CD14-positive monocyte (primary cell): ENCODE measurements at regions not wholly inside any gene's neighbourhood (a gene's known extent, or its start where the extent isn't known, plus 50 kb on each side); places are given as distances from the start of the nearest gene placed in this dataset.

Source experiments
- DNase-seq, 3 donors: peaks; one replicate each; pipeline ENCODE4 v3.0.0-alpha.2; 2011 to 2022
- H2AFZ ChIP-seq: 2 replicates; pipeline ENCODE4 v1.6.0; 2012; ENCODE audit warnings: mild to moderate bottlenecking, low read depth, low read length, inconsistent platforms; ENCODE audit not compliant: insufficient read depth, poor library complexity, severe bottlenecking
- H3K27ac ChIP-seq, 2 donors: 1 replicate in 1 of 2; 2 replicates in 1 of 2; pipeline ENCODE4 v1.5.1; 2012 to 2013; ENCODE audit warnings: low read length in 2 of 2, control low read depth in 1 of 2, inconsistent platforms in 1 of 2, low read depth in 1 of 2, mild to moderate bottlenecking in 1 of 2
- H3K27me3 ChIP-seq, 2 donors: one replicate each; pipeline versions ENCODE4 v1.6.0 to v1.6.1; 2011 to 2013; ENCODE audit warnings: low read length in 2 of 2; ENCODE audit not compliant: control insufficient read depth in 2 of 2, insufficient read depth in 2 of 2
- H3K36me3 ChIP-seq, 2 donors: replicated peaks in 1 of 2; 1 replicate in 1 of 2; 2 replicates in 1 of 2; pipeline versions ENCODE4 v1.5.1 to v1.6.1; 2012 to 2013; ENCODE audit warnings: low read length in 2 of 2, control low read depth in 1 of 2, inconsistent platforms in 1 of 2, mild to moderate bottlenecking in 1 of 2; ENCODE audit not compliant: insufficient read depth in 2 of 2, control insufficient read depth in 1 of 2
- H3K4me1 ChIP-seq, 2 donors: 1 replicate in 1 of 2; 2 replicates in 1 of 2; pipeline versions ENCODE4 v1.5.1 to v1.6.1; 2012 to 2013; ENCODE audit warnings: low read length in 2 of 2, control low read depth in 1 of 2, inconsistent platforms in 1 of 2, mild to moderate bottlenecking in 1 of 2, moderate library complexity in 1 of 2; ENCODE audit not compliant: insufficient read depth in 2 of 2, control insufficient read depth in 1 of 2
- H3K4me2 ChIP-seq: replicated peaks from 2 replicates; pipeline ENCODE3; 2012; ENCODE audit warnings: low read length, moderate library complexity, mild to moderate bottlenecking; ENCODE audit not compliant: poor library complexity, severe bottlenecking; ENCODE audit errors: extremely low read depth
- H3K4me3 ChIP-seq, 3 experiments: fragments of 200-600 bp in 1 of 3; sonication (generic) in 1 of 3; replicated peaks in 1 of 3; 1 replicate in 2 of 3; 2 replicates in 1 of 3; pipeline ENCODE4 v1.5.1; 2011 to 2013; ENCODE audit warnings: low read length in 3 of 3, mild to moderate bottlenecking in 3 of 3, control low read depth in 2 of 3, low read depth in 2 of 3, inconsistent platforms in 1 of 3, moderate library complexity in 1 of 3
- H3K79me2 ChIP-seq: 2 replicates; pipeline ENCODE4 v1.6.0; 2012; ENCODE audit warnings: mild to moderate bottlenecking, control low read depth, inconsistent platforms, low read length, moderate library complexity; ENCODE audit not compliant: insufficient read depth
- H3K9ac ChIP-seq: 2 replicates; pipeline ENCODE4 v1.6.0; 2017; ENCODE audit warnings: low read length, mild to moderate bottlenecking; ENCODE audit not compliant: insufficient read depth, poor library complexity, severe bottlenecking
- H3K9me3 ChIP-seq, 2 donors: replicated peaks in 1 of 2; 1 replicate in 1 of 2; 2 replicates in 1 of 2; pipeline versions ENCODE4 v1.5.1 to v1.6.1; 2012 to 2013; ENCODE audit warnings: low read length in 2 of 2, control low read depth in 1 of 2; ENCODE audit not compliant: control insufficient read depth in 1 of 2, insufficient read depth in 1 of 2
- H4K20me1 ChIP-seq: 2 replicates; pipeline ENCODE4 v1.6.0; 2012; ENCODE audit warnings: mild to moderate bottlenecking, low read length, control low read depth, moderate library complexity; ENCODE audit not compliant: insufficient read depth
- H3K27ac Mint-ChIP-seq, 7 donors: one replicate each; pipeline ENCODE4 v1.8.0; 2020; ENCODE audit warnings: mild to moderate bottlenecking in 7 of 7, mixed read lengths in 7 of 7, moderate library complexity in 6 of 7, inconsistent platforms in 2 of 7
- H3K27me3 Mint-ChIP-seq, 3 donors: one replicate each; pipeline ENCODE4 v1.8.0; 2021 to 2022; ENCODE audit warnings: low read depth in 3 of 3, mild to moderate bottlenecking in 3 of 3, mixed read lengths in 3 of 3, moderate library complexity in 3 of 3, inconsistent platforms in 1 of 3
- H3K36me3 Mint-ChIP-seq, 2 donors: one replicate each; pipeline ENCODE4 v1.8.0; 2020; ENCODE audit warnings: mixed read lengths in 2 of 2, inconsistent platforms in 1 of 2, mild to moderate bottlenecking in 1 of 2
- H3K4me1 Mint-ChIP-seq: one replicate; pipeline ENCODE4 v1.8.0; 2020; ENCODE audit warnings: mild to moderate bottlenecking, mixed read lengths
- H3K4me3 Mint-ChIP-seq, 2 donors: one replicate each; pipeline ENCODE4 v1.8.0; 2020; ENCODE audit warnings: mild to moderate bottlenecking in 2 of 2, mixed read lengths in 2 of 2, moderate library complexity in 1 of 2
- H3K9me3 Mint-ChIP-seq, 7 donors: one replicate each; pipeline ENCODE4 v1.8.0; 2020 to 2022; ENCODE audit warnings: mixed read lengths in 7 of 7, mild to moderate bottlenecking in 6 of 7, moderate library complexity in 6 of 7, inconsistent platforms in 2 of 7
- WGBS: methylation state at CpG from one replicate; pipeline ENCODE4 v1.1.5; 2013; ENCODE audit warnings: missing lambda C conversion rate; ENCODE audit not compliant: insufficient coverage; 5-methylcytosine and 5-hydroxymethylcytosine counted together
- intact Hi-C, 2 donors: fragments of 100-400 bp; cut with micrococcal nuclease; formaldehyde crosslinking; loops; one replicate each; pipeline versions ENCODE4 v1.15.0 to v1.15.1; 2023
- TF ChIP-seq, protein P1 (sequence below): fragments of 200-600 bp; IDR thresholded peaks from one replicate; pipeline ENCODE4 v1.8.0; 2022; ENCODE audit warnings: antibody characterized with exemption, mild to moderate bottlenecking

DNA sequence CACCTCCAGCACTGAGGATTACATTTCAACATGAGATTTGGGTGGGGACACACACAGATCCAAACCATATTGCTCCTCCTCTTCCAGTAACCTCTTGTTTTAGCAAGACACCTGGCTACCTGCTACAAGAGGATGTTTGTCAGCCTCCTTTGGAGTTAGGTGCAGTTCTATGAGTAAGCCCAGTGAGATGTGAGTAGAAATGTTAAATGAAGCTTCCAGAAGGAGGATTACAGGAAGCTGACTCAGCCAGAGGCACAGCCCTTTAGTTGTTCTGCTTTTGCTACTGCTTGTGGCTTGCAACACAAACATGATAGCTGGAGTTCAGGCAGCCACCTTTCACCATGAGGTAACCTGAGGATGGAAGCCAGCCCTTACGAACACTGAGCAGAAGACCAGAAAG, 382.7 kb upstream of the RNF32 start:
- H3K4me3 Mint-ChIP-seq, result no peak overlapping the region
- no peaks in the 10 kb centered on the region for H3K36me3 Mint-ChIP-seq
- Histone ChIP-seq H3K4me1 (no peaks in the 10 kb centered on the region), H3K9ac (no peak overlapping the region), H2AFZ (no peak overlapping the region), H3K9me3 (peaks cover 9 to 18% of the 10 kb centered on the region in 2 donors), H3K27me3 (no peaks in the 10 kb centered on the region), H3K27ac (no peak overlapping the region), H3K4me3 (no peak overlapping the region), H3K79me2 (no peaks in the 10 kb centered on the region), H3K4me2 (no peak overlapping the region), H4K20me1 (no peaks in the 10 kb centered on the region), H3K36me3 (no peaks in the 10 kb centered on the region)
- H3K4me1 Mint-ChIP-seq, result no peaks in the 10 kb centered on the region
- peaks cover 0 to 4% (median 2%) of the 10 kb centered on the region in 3 donors for H3K27me3 Mint-ChIP-seq
- DNase-seq, result no peak
- peaks cover 4 to 16% (median 9%) of the 10 kb centered on the region in 7 donors for H3K9me3 Mint-ChIP-seq
- WGBS, result no CpG with 5 or more reads among the region's 1 CpG
- TF ChIP-seq, protein P1, sequence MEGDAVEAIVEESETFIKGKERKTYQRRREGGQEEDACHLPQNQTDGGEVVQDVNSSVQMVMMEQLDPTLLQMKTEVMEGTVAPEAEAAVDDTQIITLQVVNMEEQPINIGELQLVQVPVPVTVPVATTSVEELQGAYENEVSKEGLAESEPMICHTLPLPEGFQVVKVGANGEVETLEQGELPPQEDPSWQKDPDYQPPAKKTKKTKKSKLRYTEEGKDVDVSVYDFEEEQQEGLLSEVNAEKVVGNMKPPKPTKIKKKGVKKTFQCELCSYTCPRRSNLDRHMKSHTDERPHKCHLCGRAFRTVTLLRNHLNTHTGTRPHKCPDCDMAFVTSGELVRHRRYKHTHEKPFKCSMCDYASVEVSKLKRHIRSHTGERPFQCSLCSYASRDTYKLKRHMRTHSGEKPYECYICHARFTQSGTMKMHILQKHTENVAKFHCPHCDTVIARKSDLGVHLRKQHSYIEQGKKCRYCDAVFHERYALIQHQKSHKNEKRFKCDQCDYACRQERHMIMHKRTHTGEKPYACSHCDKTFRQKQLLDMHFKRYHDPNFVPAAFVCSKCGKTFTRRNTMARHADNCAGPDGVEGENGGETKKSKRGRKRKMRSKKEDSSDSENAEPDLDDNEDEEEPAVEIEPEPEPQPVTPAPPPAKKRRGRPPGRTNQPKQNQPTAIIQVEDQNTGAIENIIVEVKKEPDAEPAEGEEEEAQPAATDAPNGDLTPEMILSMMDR, result no peak
- no peak overlapping the region for H3K27ac Mint-ChIP-seq
- intact Hi-C loops, result no loop called here

DNA sequence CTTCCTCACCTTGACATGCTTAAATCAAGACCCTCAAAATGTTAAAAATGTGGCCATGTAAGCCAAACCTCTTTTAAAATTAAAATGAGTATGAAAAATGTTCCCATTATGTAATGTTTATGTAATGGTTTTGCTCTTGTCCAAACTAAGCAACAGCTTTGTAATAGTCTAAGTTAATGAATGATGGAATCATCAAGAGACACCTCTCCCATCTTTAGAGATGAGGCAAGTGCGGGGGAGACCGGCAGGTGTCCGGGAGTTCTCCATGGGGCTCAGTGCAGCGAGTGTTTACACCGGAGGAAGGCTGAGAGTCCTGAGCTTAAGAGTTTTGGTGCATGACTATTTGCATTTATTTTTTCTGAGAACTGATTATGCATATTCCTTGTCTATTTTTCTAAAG, 384.9 kb upstream of the RNF32 start:
- Histone ChIP-seq H3K4me2 (no peak overlapping the region), H3K9ac (no peak overlapping the region), H3K4me3 (no peak overlapping the region), H3K9me3 (peaks cover 9 to 18% of the 10 kb centered on the region in 2 donors), H3K79me2 (no peaks in the 10 kb centered on the region), H3K27ac (no peak overlapping the region), H3K36me3 (no peaks in the 10 kb centered on the region), H4K20me1 (no peaks in the 10 kb centered on the region), H2AFZ (no peak overlapping the region), H3K4me1 (no peaks in the 10 kb centered on the region), H3K27me3 (no peaks in the 10 kb centered on the region)
- H3K27me3 Mint-ChIP-seq, result peaks cover 0 to 4% (median 0%) of the 10 kb centered on the region in 3 donors
- no peak overlapping the region for H3K27ac Mint-ChIP-seq
- 100% methylated on average over 3 of the region's 5 CpGs for WGBS
- no peak overlapping the region for H3K4me3 Mint-ChIP-seq
- no peak for DNase-seq
- peaks cover 5 to 18% (median 9%) of the 10 kb centered on the region in 7 donors for H3K9me3 Mint-ChIP-seq
- H3K36me3 Mint-ChIP-seq, result no peaks in the 10 kb centered on the region
- TF ChIP-seq, protein P1, result no peak
- H3K4me1 Mint-ChIP-seq, result no peaks in the 10 kb centered on the region
- intact Hi-C loops, result no loop called here
